Panc1 (cell line): ENCODE measurements at regions not wholly inside any gene's neighbourhood (a gene's known extent, or its start where the extent isn't known, plus 50 kb on each side); places are given as distances from the start of the nearest gene placed in this dataset.

Experiments
- TF ChIP-seq, protein P1 (sequence below): fragments of 450-650 bp; IDR thresholded peaks from 2 replicates; pipeline ENCODE4 v1.5.1; 2017; ENCODE audit warnings: mild to moderate bottlenecking
- TF ChIP-seq, protein P2 (sequence below), 2 experiments: IDR thresholded peaks; 2 replicates each; pipeline ENCODE4 v1.6.1; 2011 to 2012; ENCODE audit warnings: low read depth in 2 of 2, control low read depth in 1 of 2, low read length in 1 of 2, mild to moderate bottlenecking in 1 of 2, moderate library complexity in 1 of 2; ENCODE audit not compliant: insufficient read depth in 1 of 2

DNA sequence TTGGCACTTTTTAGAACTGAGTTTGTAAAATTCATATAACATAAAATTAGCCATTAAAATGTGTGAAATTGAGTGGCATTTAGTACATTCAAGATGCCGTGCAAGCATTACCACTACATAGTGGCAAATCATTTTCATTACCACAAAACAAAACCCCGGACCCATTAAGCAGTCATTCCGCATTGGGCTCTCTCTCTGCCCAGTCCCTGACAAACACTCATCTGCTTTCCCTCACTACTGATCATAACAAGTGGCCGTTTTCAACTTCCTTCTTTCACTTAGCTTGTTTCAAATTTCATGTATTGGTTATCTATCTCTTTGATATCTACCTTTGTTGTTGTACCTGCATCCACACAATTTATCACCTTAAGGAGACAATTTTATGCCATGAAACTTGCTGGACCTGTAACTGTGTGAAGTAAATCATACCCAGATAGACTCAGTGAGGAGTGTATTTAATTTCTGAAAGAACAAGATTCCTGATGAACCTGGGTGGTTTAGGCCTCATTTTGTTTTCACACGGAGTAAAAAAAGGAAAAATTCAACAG is 202.1 kb downstream of the OR13H1 start:
- TF ChIP-seq, protein P1, sequence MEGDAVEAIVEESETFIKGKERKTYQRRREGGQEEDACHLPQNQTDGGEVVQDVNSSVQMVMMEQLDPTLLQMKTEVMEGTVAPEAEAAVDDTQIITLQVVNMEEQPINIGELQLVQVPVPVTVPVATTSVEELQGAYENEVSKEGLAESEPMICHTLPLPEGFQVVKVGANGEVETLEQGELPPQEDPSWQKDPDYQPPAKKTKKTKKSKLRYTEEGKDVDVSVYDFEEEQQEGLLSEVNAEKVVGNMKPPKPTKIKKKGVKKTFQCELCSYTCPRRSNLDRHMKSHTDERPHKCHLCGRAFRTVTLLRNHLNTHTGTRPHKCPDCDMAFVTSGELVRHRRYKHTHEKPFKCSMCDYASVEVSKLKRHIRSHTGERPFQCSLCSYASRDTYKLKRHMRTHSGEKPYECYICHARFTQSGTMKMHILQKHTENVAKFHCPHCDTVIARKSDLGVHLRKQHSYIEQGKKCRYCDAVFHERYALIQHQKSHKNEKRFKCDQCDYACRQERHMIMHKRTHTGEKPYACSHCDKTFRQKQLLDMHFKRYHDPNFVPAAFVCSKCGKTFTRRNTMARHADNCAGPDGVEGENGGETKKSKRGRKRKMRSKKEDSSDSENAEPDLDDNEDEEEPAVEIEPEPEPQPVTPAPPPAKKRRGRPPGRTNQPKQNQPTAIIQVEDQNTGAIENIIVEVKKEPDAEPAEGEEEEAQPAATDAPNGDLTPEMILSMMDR, result no peak
- TF ChIP-seq, protein P2, sequence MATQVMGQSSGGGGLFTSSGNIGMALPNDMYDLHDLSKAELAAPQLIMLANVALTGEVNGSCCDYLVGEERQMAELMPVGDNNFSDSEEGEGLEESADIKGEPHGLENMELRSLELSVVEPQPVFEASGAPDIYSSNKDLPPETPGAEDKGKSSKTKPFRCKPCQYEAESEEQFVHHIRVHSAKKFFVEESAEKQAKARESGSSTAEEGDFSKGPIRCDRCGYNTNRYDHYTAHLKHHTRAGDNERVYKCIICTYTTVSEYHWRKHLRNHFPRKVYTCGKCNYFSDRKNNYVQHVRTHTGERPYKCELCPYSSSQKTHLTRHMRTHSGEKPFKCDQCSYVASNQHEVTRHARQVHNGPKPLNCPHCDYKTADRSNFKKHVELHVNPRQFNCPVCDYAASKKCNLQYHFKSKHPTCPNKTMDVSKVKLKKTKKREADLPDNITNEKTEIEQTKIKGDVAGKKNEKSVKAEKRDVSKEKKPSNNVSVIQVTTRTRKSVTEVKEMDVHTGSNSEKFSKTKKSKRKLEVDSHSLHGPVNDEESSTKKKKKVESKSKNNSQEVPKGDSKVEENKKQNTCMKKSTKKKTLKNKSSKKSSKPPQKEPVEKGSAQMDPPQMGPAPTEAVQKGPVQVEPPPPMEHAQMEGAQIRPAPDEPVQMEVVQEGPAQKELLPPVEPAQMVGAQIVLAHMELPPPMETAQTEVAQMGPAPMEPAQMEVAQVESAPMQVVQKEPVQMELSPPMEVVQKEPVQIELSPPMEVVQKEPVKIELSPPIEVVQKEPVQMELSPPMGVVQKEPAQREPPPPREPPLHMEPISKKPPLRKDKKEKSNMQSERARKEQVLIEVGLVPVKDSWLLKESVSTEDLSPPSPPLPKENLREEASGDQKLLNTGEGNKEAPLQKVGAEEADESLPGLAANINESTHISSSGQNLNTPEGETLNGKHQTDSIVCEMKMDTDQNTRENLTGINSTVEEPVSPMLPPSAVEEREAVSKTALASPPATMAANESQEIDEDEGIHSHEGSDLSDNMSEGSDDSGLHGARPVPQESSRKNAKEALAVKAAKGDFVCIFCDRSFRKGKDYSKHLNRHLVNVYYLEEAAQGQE (IDR thresholded peaks at IDR 0.05; ENCODE audit: insufficient read depth in 1 of 2, low read depth in 2 of 2, low read length in 1 of 2), result no peak
